HG02870 (cell line): ENCODE measurements at regions not wholly inside any gene's neighbourhood (a gene's known extent, or its start where the extent isn't known, plus 50 kb on each side); places are given as distances from the start of the nearest gene placed in this dataset.

Experiments used
- ATAC-seq: cut with Tn5 transposase; IDR thresholded peaks from one replicate; pipeline ENCODE4 v1.9.1; 2021; ENCODE audit warnings: mild to moderate bottlenecking, moderate library complexity; ENCODE audit not compliant: unreplicated experiment

DNA sequence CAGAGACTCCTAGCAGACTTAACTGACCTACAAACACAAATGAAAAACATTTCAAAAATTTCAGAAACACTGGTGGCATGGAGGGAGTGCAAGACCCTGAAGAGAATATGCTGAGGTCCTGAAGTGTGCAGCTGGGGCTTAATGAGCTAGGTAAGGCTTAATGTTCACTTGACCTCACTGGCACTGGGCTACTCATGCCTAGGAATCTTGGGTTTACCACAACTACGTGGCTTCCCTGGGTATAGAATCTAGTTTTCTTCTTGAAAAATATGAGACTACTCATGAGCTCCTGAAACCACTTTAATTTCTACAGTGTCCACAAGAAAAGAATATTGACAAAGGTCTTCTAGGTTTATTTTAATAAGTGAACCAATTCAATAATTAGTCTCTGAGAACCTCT lies 139.8 kb downstream of the HNMT start:
- no peak for ATAC-seq

- ATAC-seq = no peak
Observed at GRCh38 chr2:138105358-138105757, 141.1 kb downstream of the HNMT start.

DNA sequence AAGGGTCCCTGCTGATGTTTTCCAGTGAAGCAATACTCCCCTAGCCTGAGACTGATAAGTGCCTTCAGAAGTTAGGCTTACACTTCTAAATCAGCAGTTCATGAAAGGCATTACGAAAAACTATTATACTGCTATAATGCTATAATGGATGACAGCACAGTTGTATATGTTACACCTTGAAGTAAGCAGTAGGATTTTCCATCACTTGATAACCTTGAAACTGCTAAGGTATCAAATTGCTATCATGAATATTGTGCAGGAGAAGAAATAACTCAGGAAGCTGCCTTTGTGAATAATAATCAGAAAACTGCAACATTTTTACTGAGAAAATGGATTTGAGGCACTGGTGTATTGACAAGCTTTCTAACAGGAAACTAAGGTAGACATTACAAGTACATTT lies 142.3 kb downstream of the HNMT start:
- no peak for ATAC-seq

DNA sequence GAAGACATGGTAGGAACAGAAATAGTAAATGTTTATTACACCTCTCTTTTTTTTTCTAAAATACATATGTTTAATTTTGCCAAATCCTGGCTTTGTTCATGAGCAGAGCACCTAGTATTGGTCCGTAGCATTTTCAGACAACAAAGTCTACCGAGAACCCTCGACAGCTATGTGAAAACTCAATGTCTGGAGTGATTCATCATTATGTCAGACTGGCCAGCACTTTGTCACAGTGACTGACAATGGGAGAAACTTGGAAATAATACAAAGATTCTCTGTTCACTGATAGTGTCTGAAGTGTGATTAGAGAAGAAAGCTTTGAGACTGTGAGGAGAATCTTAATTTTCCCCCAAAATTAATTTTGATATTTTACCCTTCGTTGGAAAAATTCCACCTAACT lies 143.0 kb downstream of the HNMT start:
- ATAC-seq = no peak

- no peak for ATAC-seq
Observed at GRCh38 chr2:138110453-138111083, 146.3 kb downstream of the HNMT start.

GRCh38 chr2:138112536-138112935 lies 148.3 kb downstream of the HNMT start:
- no peak for ATAC-seq

- no peak for ATAC-seq
Observed at GRCh38 chr2:138113871-138114525, 149.7 kb downstream of the HNMT start.

DNA sequence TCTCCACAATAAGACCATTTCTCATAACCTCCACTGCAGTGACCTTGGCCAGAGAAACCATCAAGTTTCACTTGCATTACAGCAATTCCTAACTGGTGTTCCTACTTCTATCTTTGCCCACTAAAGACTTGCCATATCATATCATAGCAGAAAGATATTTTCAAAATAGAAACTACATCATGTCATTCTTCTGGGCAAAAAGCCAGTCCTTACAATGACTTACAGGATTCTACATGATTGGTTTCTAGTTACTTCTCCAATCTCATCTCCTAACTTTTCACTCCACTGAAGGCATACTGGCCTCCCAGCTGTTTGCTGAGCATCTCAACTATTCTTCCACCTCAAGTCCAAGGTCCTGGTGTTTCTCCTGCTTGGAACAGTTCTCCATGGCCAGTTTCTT lies 151.4 kb downstream of the HNMT start:
- no peak for ATAC-seq

GRCh38 chr2:138116456-138116855 lies 152.2 kb downstream of the HNMT start:
- no peak for ATAC-seq

DNA sequence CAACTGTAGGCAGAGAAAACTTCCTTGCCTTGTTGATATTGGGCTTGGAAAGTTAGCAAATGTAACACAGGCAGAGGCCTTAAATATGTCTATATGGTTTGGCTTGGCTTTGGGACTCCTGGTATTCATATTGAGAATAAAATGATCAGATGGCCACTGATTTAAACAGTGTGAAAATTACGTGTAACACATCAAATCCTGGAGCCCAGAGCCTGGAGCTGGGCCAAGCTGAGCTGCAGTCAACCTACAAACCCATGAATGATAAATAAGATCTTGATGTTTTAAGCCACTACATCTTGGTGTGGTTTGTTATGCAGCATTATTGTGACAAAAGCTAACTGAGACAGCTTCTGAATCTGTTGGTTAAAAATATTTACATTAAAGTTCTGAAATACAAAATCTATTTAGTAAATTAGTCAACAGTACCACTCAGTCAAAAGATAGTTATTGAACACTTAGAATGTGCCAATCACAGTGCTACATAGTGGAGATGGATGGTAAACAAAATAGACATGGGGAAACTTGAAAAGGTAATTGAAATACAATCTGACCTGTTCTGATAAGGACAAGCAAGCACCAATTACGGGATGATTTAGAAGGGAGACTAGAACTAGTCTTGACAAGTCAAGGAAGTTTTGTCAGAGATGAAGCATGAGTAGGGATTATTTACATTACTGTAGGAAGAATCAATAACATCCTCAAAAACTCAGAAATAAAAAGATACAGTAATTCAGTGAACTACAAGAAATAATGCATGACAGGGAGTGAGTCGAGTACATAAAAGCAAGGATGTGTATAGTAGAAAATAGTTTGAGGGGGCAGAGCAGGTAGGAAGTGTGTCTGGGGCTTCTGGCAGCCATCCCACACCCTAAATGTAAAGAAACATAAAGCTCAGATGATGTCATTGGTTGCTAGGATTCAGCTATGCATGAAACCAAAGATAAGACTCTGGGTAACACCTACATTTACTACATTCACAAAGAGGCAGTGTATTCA lies 157.7 kb downstream of the HNMT start:
- ATAC-seq = no peak

DNA sequence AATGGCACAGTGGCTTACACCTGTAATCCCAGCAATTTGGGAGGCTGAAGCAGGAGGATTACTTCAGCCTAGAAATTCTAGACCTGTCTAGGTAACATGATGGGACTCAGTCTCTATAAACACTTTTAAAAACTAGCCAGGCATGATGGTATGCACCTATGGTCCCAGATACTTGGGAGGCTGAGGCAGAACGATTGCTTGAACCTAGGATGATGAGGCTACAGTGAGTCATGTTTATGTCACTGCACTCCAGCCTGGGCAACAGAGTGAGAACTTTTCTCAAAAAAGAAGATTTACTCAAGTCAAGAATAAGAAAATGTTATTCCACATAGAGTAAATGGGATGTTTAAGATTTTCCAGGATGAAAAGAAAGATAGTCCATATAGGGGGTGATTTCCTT lies 158.6 kb downstream of the HNMT start:
- no peak for ATAC-seq

DNA sequence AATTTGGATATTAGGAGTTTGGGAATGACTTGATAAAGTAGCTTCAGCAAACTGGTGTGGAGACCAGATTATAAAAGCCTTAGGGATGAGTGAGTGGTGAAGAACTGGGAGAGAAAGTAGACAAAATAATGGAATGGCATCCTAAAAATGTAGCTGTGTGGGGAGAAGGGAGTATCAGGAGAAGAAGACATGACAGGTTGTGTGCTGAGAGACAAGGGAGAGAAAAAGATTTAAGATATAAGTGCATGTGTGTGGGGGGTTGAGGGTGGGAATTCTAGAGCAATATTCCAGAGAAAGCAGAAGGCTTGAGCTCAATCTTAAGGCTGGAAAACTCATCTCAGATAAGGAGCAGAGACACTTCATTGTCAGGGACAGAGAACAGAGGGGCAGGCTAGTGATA lies 159.5 kb downstream of the HNMT start:
- ATAC-seq = no peak

GRCh38 chr2:138124521-138124920 lies 160.2 kb downstream of the HNMT start:
- ATAC-seq = no peak

- ATAC-seq = no peak
Observed at GRCh38 chr2:138125306-138126288, 161.3 kb downstream of the HNMT start.

DNA sequence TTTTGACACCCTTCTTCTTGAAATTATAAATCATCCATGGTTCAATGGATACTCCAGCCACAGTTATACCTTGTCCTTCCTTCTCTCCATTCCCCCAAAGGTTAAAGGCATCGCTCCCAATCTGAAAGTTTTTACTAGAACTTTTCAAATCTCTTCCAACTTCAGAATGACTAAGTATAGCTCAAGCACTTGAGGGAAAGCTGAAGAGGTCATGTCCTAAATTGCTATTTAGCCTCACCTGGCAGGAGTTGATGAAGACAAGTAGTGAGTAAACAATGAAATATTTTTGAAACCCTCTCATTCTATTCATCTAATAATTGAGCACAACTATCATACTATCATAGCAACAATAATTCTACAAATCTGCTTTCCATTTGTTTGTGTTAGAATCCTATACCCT lies 167.8 kb downstream of the HNMT start:
- ATAC-seq = no peak

GRCh38 chr2:138137949-138138348 lies 173.7 kb downstream of the HNMT start:
- ATAC-seq = no peak

- no peak for ATAC-seq
Observed at GRCh38 chr2:138147796-138148195, 183.5 kb downstream of the HNMT start.

GRCh38 chr2:138155304-138155703 lies 191.0 kb downstream of the HNMT start:
- ATAC-seq = no peak

- no peak for ATAC-seq
Observed at GRCh38 chr2:138157372-138157771, 193.1 kb downstream of the HNMT start.

- ATAC-seq = no peak
Observed at GRCh38 chr2:138170485-138170884, 206.2 kb downstream of the HNMT start.

DNA sequence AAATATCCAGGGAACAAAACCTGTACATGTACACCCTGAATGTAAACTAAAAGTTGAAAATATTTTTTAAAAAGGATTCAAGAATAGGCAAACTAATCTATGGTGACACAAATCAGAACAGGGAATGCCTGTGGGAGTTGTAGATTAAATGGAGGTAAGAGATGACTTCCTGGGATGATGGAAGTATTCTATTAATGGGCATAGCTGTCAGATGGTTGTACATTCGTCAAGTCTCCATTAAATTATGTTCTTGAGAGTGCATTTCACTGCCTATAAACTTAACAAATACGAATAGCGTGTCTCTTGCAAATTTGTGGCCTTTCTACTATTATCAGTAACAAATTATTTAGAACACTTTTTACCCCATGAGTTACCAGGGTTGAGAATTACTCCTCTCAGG lies 207.0 kb downstream of the HNMT start:
- no peak for ATAC-seq
